ENCODE measurements at regions not wholly inside any gene's neighbourhood (a gene's known extent, or its start where the extent isn't known, plus 50 kb on each side); places are given as distances from the start of the nearest gene placed in this dataset.

DNA sequence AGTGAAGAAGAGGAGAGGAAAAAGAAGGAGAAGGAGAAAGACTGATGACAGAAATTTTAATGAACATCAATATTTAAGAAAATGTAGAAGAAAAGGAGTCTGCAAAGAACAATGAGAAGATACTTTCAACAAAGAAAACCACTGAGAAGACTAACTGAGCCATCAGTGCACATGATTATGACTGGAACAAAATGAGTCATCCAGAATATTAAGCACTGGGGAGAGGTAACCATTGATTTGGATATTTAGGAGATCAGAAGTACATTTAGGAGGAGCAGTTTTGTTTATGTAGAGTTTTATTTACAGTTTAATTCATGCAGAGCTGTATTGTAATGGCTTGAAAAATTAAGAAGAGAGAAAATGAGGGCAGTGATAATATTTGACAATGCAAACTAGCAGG is 159.1 kb downstream of the C12orf50 start:
- TF ChIP-seq SUZ12 (IDR thresholded peaks at IDR 0.05; ENCODE audit: extremely low read depth, insufficient read depth, insufficient read length), result no peak
- no peak for TF ChIP-seq ZNF274 (IDR thresholded peaks at IDR 0.05; ENCODE audit: low read depth, low read length)
- no peak for TF ChIP-seq YY1 (IDR thresholded peaks at IDR 0.05; ENCODE audit: insufficient read depth, insufficient read length)
